ENCODE measurements at regions not wholly inside any gene's neighbourhood (a gene's known extent, or its start where the extent isn't known, plus 50 kb on each side); places are given as distances from the start of the nearest gene placed in this dataset.

DNA sequence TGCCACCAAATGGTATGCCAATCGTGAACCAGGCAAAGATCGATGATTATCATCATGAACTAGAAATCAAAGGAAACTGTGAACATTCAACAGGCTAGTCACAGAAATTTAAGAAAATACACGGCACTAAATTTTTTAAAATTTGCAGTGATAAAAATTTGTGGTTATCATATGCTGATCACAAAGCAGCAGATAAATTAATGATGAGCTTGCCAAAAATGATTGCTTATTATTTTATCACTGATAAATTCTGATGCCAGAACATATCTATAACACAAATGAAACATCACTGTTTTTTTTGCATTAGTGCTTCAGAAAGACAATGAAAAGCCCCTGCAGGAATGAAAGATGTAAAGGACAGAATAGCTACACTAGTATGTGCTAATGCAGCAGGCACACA is 1413.2 kb upstream of the MAP3K7 start:
- ChIA-PET CTCF (interaction anchor here (0.9 kb wide), 1 partner anchor 19 kb away, joined by 3 read pairs; no protein-coding TSS in a partner anchor), SMC1A (ENCODE audit: uncharacterized antibody, unreplicated experiment) (no interaction called here)
- no peak for FAIRE-seq

More for the DNA sequence above, 1413.2 kb upstream of the MAP3K7 start:
- H3K9ac ChIP-seq (ENCODE audit: control insufficient read depth, insufficient read depth, low read length) = no peak overlapping the region
- in situ Hi-C loops (cut with MboI) = no loop called here
- ChIA-PET POLR2A (no interaction called here), RAD21 (ENCODE audit: unreplicated experiment) (no interaction called here)
- no peak for ATAC-seq
- H3K4me1 ChIP-seq (ENCODE audit: control insufficient read depth, insufficient read depth, low read length) = no peaks in the 10 kb centered on the region
- TF ChIP-seq HDGF (IDR thresholded peaks at IDR 0.05) = no peak
- TF ChIP-seq, protein P1, sequence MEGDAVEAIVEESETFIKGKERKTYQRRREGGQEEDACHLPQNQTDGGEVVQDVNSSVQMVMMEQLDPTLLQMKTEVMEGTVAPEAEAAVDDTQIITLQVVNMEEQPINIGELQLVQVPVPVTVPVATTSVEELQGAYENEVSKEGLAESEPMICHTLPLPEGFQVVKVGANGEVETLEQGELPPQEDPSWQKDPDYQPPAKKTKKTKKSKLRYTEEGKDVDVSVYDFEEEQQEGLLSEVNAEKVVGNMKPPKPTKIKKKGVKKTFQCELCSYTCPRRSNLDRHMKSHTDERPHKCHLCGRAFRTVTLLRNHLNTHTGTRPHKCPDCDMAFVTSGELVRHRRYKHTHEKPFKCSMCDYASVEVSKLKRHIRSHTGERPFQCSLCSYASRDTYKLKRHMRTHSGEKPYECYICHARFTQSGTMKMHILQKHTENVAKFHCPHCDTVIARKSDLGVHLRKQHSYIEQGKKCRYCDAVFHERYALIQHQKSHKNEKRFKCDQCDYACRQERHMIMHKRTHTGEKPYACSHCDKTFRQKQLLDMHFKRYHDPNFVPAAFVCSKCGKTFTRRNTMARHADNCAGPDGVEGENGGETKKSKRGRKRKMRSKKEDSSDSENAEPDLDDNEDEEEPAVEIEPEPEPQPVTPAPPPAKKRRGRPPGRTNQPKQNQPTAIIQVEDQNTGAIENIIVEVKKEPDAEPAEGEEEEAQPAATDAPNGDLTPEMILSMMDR (IDR thresholded peaks at IDR 0.05 in 2 of 3, conservative IDR thresholded peaks at IDR 0.05 in 1 of 3; ENCODE audit: control insufficient read depth in 2 of 3, extremely low read depth in 1 of 3, insufficient read depth in 1 of 3, low read depth in 3 of 3, low read length in 3 of 3) = no peak
- TF ChIP-seq, protein P2, sequence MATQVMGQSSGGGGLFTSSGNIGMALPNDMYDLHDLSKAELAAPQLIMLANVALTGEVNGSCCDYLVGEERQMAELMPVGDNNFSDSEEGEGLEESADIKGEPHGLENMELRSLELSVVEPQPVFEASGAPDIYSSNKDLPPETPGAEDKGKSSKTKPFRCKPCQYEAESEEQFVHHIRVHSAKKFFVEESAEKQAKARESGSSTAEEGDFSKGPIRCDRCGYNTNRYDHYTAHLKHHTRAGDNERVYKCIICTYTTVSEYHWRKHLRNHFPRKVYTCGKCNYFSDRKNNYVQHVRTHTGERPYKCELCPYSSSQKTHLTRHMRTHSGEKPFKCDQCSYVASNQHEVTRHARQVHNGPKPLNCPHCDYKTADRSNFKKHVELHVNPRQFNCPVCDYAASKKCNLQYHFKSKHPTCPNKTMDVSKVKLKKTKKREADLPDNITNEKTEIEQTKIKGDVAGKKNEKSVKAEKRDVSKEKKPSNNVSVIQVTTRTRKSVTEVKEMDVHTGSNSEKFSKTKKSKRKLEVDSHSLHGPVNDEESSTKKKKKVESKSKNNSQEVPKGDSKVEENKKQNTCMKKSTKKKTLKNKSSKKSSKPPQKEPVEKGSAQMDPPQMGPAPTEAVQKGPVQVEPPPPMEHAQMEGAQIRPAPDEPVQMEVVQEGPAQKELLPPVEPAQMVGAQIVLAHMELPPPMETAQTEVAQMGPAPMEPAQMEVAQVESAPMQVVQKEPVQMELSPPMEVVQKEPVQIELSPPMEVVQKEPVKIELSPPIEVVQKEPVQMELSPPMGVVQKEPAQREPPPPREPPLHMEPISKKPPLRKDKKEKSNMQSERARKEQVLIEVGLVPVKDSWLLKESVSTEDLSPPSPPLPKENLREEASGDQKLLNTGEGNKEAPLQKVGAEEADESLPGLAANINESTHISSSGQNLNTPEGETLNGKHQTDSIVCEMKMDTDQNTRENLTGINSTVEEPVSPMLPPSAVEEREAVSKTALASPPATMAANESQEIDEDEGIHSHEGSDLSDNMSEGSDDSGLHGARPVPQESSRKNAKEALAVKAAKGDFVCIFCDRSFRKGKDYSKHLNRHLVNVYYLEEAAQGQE (IDR thresholded peaks at IDR 0.05; ENCODE audit: low read depth, low read length) = no peak
- TF ChIP-seq, protein P3, sequence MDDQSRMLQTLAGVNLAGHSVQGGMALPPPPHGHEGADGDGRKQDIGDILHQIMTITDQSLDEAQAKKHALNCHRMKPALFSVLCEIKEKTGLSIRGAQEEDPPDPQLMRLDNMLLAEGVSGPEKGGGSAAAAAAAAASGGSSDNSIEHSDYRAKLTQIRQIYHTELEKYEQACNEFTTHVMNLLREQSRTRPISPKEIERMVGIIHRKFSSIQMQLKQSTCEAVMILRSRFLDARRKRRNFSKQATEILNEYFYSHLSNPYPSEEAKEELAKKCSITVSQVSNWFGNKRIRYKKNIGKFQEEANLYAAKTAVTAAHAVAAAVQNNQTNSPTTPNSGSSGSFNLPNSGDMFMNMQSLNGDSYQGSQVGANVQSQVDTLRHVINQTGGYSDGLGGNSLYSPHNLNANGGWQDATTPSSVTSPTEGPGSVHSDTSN (IDR thresholded peaks at IDR 0.05; ENCODE audit: insufficient replicate concordance, low read depth, low read length) = no peak
- TF ChIP-seq CHD1 (IDR thresholded peaks at IDR 0.05; ENCODE audit: low read depth, low read length) = no peak
- TF ChIP-seq SREBF2 (IDR thresholded peaks at IDR 0.05; ENCODE audit: low read length) = no peak
- no peak for TF ChIP-seq RCOR1 (conservative IDR thresholded peaks at IDR 0.05; ENCODE audit: low read depth, low read length)
- TF ChIP-seq FOXK2 (IDR thresholded peaks at IDR 0.05) = no peak
- no peak for TF ChIP-seq MTA2 (IDR thresholded peaks at IDR 0.05; ENCODE audit: low read depth)
- TF ChIP-seq NFYA (IDR thresholded peaks at IDR 0.05; ENCODE audit: borderline replicate concordance, low read depth, low read length) = no peak
- TF ChIP-seq ZNF622 (IDR thresholded peaks at IDR 0.05) = no peak
- no peak for TF ChIP-seq ESRRA (IDR thresholded peaks at IDR 0.05; ENCODE audit: low read length)
- H3K27me3 ChIP-seq (replicated peaks in 1 of 2; ENCODE audit: control insufficient read depth in 2 of 2, insufficient read depth in 2 of 2, low read length in 1 of 2) = no peaks in the 10 kb centered on the region
- H3K4me2 ChIP-seq (ENCODE audit: control insufficient read depth, insufficient read depth) = no peak overlapping the region
- no peak overlapping the region for H3K4me3 ChIP-seq
- H4K20me1 ChIP-seq (ENCODE audit: control insufficient read depth, insufficient read depth) = no peaks in the 10 kb centered on the region
- H3K27ac ChIP-seq (ENCODE audit: control insufficient read depth, insufficient read depth) = no peak overlapping the region
- WGBS (ENCODE audit: insufficient coverage, insufficient replicate concordance, low lambda C conversion rate, missing lambda C conversion rate) = 36% methylated on average over 3 of the region's 3 CpGs
- no peaks in the 10 kb centered on the region for H3K9me3 ChIP-seq (replicated peaks; ENCODE audit: control insufficient read depth, insufficient read depth, low read length)
- intact Hi-C loops (cut with micrococcal nuclease; ENCODE audit: unreplicated experiment) = no loop called here
- H2AFZ ChIP-seq (ENCODE audit: control insufficient read depth, low read depth, low read length) = no peak overlapping the region
- H3K79me2 ChIP-seq (ENCODE audit: control insufficient read depth, insufficient read depth, low read length) = no peaks in the 10 kb centered on the region
- no TSS peak for BruUV-seq (replicated peaks)
- no peak for DNase-seq (ENCODE audit: low read depth, low spot score)
- no peaks in the 10 kb centered on the region for H3K36me3 ChIP-seq (ENCODE audit: control insufficient read depth in 2 of 2, insufficient read depth in 2 of 2, low read length in 1 of 2)

All from GM12878 (cell line).